ENCODE measurements at regions not wholly inside any gene's neighbourhood (a gene's known extent, or its start where the extent isn't known, plus 50 kb on each side); places are given as distances from the start of the nearest gene placed in this dataset.

DNA sequence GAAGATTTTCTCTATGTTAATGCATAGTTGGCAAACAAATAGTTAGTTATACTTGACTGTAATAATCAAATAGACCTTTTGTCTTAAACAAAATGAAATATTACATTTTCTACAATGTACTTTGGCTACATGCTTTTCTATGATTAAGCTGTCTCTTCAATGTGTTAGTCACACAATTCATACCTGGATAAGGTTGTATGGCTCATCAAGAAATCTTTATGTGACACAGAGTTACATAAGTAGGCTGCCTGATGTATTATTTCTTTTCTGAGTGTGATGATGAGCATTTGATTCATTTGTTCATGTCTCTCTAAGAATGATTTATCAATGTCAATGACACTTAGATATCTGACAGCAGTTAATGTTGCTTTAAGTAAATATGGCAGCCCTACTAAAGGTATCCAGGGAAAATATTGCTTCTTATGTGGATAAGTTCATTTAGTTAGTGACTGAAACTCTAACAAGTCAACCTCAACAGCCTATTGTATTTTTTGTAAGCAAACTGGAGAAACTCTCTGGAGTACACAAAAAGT lies 157.4 kb upstream of the SOX2 start:
- in situ Hi-C loops (cut with MboI), result no loop called here
- H3K4me3 ChIP-seq, result no peak overlapping the region
- no peaks in the 10 kb centered on the region for H3K79me2 ChIP-seq (ENCODE audit: insufficient read depth)
- DNase-seq, result no peak
- H3K27me3 ChIP-seq (replicated peaks; ENCODE audit: insufficient read depth), result no peaks in the 10 kb centered on the region
- no peaks in the 10 kb centered on the region for H3K9me3 ChIP-seq (ENCODE audit: low read depth)
- H2AFZ ChIP-seq, result no peak overlapping the region
- no peaks in the 10 kb centered on the region for H3K36me3 ChIP-seq (ENCODE audit: low read depth)
- no peak overlapping the region for H3K9ac ChIP-seq
- H4K20me1 ChIP-seq (ENCODE audit: insufficient read depth), result no peaks in the 10 kb centered on the region
- H3K4me1 ChIP-seq (ENCODE audit: insufficient read depth), result no peaks in the 10 kb centered on the region
- H3K9me2 ChIP-seq (ENCODE audit: insufficient read depth), result no peaks in the 10 kb centered on the region
- no peaks in the 10 kb centered on the region for H3F3A ChIP-seq (ENCODE audit: insufficient read depth)
- no peak overlapping the region for H3K27ac ChIP-seq
- TF ChIP-seq EZH2phosphoT487 (IDR thresholded peaks at IDR 0.05; ENCODE audit: insufficient read depth, low read depth) (no peak), EZH2 (IDR thresholded peaks at IDR 0.05; ENCODE audit: insufficient read depth, poor library complexity, severe bottlenecking) (no peak)
- no peak overlapping the region for H3K4me2 ChIP-seq (ENCODE audit: unreplicated experiment)

DNA sequence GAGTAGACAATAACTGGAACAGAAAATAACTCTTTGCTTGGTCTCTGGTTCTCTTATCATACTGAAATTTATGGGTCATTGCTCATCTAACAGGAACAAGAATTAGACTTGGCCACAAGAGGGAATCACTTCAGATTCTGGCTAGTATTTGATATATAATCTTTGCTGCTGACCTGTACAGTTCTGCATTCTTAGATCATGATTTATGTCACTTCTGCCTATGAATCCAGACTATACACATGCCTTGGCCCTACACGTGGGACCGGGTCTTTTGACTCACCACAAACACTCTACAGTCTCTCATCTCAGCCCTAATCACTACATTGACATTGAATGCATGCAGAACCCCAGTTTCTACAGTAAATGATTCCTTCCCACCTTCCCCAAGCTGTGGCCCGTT lies 162.5 kb upstream of the SOX2 start:
- Histone ChIP-seq H3K9ac (no peak overlapping the region), H4K20me1 (ENCODE audit: insufficient read depth) (no peaks in the 10 kb centered on the region), H3K4me2 (ENCODE audit: unreplicated experiment) (no peak overlapping the region), H3K27ac (no peak overlapping the region), H3K4me1 (ENCODE audit: insufficient read depth) (no peaks in the 10 kb centered on the region), H3K4me3 (no peak overlapping the region), H3K9me2 (ENCODE audit: insufficient read depth) (no peaks in the 10 kb centered on the region), H3K27me3 (replicated peaks; ENCODE audit: insufficient read depth) (no peaks in the 10 kb centered on the region), H3K36me3 (ENCODE audit: low read depth) (no peaks in the 10 kb centered on the region), H2AFZ (no peak overlapping the region), H3F3A (ENCODE audit: insufficient read depth) (no peaks in the 10 kb centered on the region), H3K79me2 (ENCODE audit: insufficient read depth) (no peaks in the 10 kb centered on the region), H3K9me3 (ENCODE audit: low read depth) (no peaks in the 10 kb centered on the region)
- no peak for DNase-seq
- 20 to 31% methylated on average over 3 of the region's 3 CpGs for WGBS, 2 experiments (ENCODE audit: low coverage in 1 of 2, low lambda C conversion rate in 2 of 2, missing lambda C conversion rate in 2 of 2)
- in situ Hi-C loops (cut with MboI), result no loop called here
- no peak for TF ChIP-seq EZH2phosphoT487 (IDR thresholded peaks at IDR 0.05; ENCODE audit: insufficient read depth, low read depth)
- TF ChIP-seq EZH2 (IDR thresholded peaks at IDR 0.05; ENCODE audit: insufficient read depth, poor library complexity, severe bottlenecking), result no peak

DNA sequence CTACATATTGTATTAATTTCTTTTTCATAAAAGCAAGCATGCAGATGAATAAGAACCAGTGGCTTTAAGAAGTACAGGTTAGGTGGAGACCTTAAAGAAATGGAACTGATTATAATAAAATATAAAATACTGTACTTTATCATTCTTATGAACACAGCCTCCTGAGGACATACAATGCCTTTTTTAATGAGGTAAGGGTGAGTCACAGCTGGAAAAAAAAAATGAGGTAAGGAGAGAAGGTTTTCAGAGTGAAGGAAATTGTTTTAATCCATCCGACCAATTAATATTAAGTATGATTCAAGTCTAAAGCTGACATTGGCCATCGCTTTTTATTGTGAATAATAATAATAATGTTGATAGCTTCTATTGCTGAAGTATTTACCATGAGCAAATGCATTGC lies 170.3 kb upstream of the SOX2 start:
- Histone ChIP-seq H3F3A (ENCODE audit: insufficient read depth) (no peaks in the 10 kb centered on the region), H3K27me3 (replicated peaks; ENCODE audit: insufficient read depth) (no peaks in the 10 kb centered on the region), H3K9ac (no peak overlapping the region), H3K9me2 (ENCODE audit: insufficient read depth) (no peaks in the 10 kb centered on the region), H3K36me3 (ENCODE audit: low read depth) (no peaks in the 10 kb centered on the region), H3K9me3 (ENCODE audit: low read depth) (no peaks in the 10 kb centered on the region), H3K4me2 (ENCODE audit: unreplicated experiment) (no peak overlapping the region), H3K79me2 (ENCODE audit: insufficient read depth) (no peaks in the 10 kb centered on the region), H3K4me1 (ENCODE audit: insufficient read depth) (no peaks in the 10 kb centered on the region), H2AFZ (no peak overlapping the region), H3K27ac (no peak overlapping the region), H3K4me3 (no peak overlapping the region), H4K20me1 (ENCODE audit: insufficient read depth) (no peaks in the 10 kb centered on the region)
- no peak for DNase-seq
- 21 to 24% methylated on average over 2 of the region's 2 CpGs for WGBS, 2 experiments (ENCODE audit: low coverage in 1 of 2, low lambda C conversion rate in 2 of 2, missing lambda C conversion rate in 2 of 2)
- in situ Hi-C loops (cut with MboI), result no loop called here
- TF ChIP-seq EZH2phosphoT487 (IDR thresholded peaks at IDR 0.05; ENCODE audit: insufficient read depth, low read depth), result no peak
- TF ChIP-seq EZH2 (IDR thresholded peaks at IDR 0.05; ENCODE audit: insufficient read depth, poor library complexity, severe bottlenecking), result no peak

DNA sequence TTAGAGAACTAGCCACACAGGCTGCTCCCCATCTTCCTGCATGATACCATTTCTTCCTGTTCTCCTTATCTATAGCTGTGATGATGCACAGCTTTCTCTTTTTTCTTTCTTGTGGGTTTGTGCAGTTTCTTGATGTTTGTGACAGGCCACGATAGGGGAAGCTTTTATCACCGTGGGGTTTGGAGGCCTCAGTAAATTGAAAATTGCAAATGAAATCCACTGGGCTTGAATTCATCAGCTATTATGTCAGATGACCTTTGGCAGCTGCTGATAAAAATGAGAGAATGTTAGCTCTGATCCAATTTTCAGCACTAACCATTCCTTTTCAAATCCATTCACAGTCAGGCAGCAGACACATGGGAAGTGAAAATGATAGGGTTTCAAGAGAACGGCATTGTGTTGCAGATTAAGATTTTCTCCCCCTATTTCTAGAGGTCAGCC lies 176.9 kb upstream of the SOX2 start:
- Histone ChIP-seq H3K4me1 (ENCODE audit: insufficient read depth) (no peaks in the 10 kb centered on the region), H4K20me1 (ENCODE audit: insufficient read depth) (no peaks in the 10 kb centered on the region), H3K9me3 (ENCODE audit: low read depth) (no peaks in the 10 kb centered on the region), H3K79me2 (ENCODE audit: insufficient read depth) (no peaks in the 10 kb centered on the region), H3K9ac (no peak overlapping the region), H3K27ac (no peak overlapping the region), H3K27me3 (replicated peaks; ENCODE audit: insufficient read depth) (no peaks in the 10 kb centered on the region), H3F3A (ENCODE audit: insufficient read depth) (no peaks in the 10 kb centered on the region), H3K9me2 (ENCODE audit: insufficient read depth) (no peaks in the 10 kb centered on the region), H3K36me3 (ENCODE audit: low read depth) (no peaks in the 10 kb centered on the region), H2AFZ (no peak overlapping the region), H3K4me2 (ENCODE audit: unreplicated experiment) (no peak overlapping the region), H3K4me3 (no peak overlapping the region)
- no peak for TF ChIP-seq EZH2 (IDR thresholded peaks at IDR 0.05; ENCODE audit: insufficient read depth, poor library complexity, severe bottlenecking)
- no peak for TF ChIP-seq EZH2phosphoT487 (IDR thresholded peaks at IDR 0.05; ENCODE audit: insufficient read depth, low read depth)
- DNase-seq, result no peak
- WGBS, 2 experiments (ENCODE audit: low coverage in 1 of 2, low lambda C conversion rate in 2 of 2, missing lambda C conversion rate in 2 of 2), result 14 to 18% methylated on average over 3 of the region's 3 CpGs
- in situ Hi-C loops (cut with MboI), result no loop called here

DNA sequence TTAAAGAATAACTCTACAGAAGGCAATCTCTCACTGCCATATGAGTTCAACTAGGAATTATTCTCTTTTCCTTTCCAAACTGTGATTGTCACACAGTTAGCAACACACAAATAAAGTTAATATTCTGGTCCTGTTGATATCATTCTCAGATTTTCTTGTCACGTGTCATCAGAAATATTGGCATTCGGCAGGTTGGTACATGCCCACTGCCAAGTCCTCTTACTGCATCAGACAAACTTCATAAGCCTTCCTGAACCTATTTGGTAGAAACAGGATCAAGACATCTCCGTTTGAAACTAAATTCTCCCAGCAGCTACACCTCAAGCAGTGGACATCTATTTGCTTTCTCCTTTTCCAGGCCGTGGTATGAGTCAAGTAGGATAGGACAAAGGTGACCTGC lies 177.9 kb upstream of the SOX2 start:
- in situ Hi-C loops (cut with MboI), result no loop called here
- no peaks in the 10 kb centered on the region for H3F3A ChIP-seq (ENCODE audit: insufficient read depth)
- TF ChIP-seq EZH2phosphoT487 (IDR thresholded peaks at IDR 0.05; ENCODE audit: insufficient read depth, low read depth) (no peak), EZH2 (IDR thresholded peaks at IDR 0.05; ENCODE audit: insufficient read depth, poor library complexity, severe bottlenecking) (no peak)
- H3K27ac ChIP-seq, result no peak overlapping the region
- H3K9ac ChIP-seq, result no peak overlapping the region
- H3K4me1 ChIP-seq (ENCODE audit: insufficient read depth), result no peaks in the 10 kb centered on the region
- 25 to 35% methylated on average over 4 of the region's 4 CpGs for WGBS, 2 experiments (ENCODE audit: low coverage in 1 of 2, low lambda C conversion rate in 2 of 2, missing lambda C conversion rate in 2 of 2)
- H4K20me1 ChIP-seq (ENCODE audit: insufficient read depth), result no peaks in the 10 kb centered on the region
- no peaks in the 10 kb centered on the region for H3K27me3 ChIP-seq (replicated peaks; ENCODE audit: insufficient read depth)
- no peaks in the 10 kb centered on the region for H3K36me3 ChIP-seq (ENCODE audit: low read depth)
- no peak overlapping the region for H2AFZ ChIP-seq
- H3K4me3 ChIP-seq, result no peak overlapping the region
- H3K9me2 ChIP-seq (ENCODE audit: insufficient read depth), result no peaks in the 10 kb centered on the region
- no peak overlapping the region for H3K4me2 ChIP-seq (ENCODE audit: unreplicated experiment)
- no peak for DNase-seq
- H3K9me3 ChIP-seq (ENCODE audit: low read depth), result no peaks in the 10 kb centered on the region
- no peaks in the 10 kb centered on the region for H3K79me2 ChIP-seq (ENCODE audit: insufficient read depth)
